ENCODE measurements at regions not wholly inside any gene's neighbourhood (a gene's known extent, or its start where the extent isn't known, plus 50 kb on each side); places are given as distances from the start of the nearest gene placed in this dataset.

GRCh38 chr15:70246623-70247220 is 149.0 kb upstream of the TLE3 start:
- TF ChIP-seq CTCF (IDR thresholded peaks at IDR 0.05): no peak
- no peak for TF ChIP-seq POLR2A (IDR thresholded peaks at IDR 0.05)
- TF ChIP-seq POLR2AphosphoS5 (IDR thresholded peaks at IDR 0.05; ENCODE audit: insufficient read depth in 1 of 2, low read depth in 1 of 2): no peak
